Suprapubic skin (tissue), 4 donors: ENCODE measurements at regions not wholly inside any gene's neighbourhood (a gene's known extent, or its start where the extent isn't known, plus 50 kb on each side); places are given as distances from the start of the nearest gene placed in this dataset.

ENCODE experiments used
- DNase-seq, 2 donors: peaks; one replicate each; pipeline ENCODE4 v3.0.0-alpha.2; 2019; ENCODE audit warnings: low spot score in 2 of 2
- H3K27ac ChIP-seq: fragments of 200-600 bp; sonication (generic); one replicate; pipeline ENCODE4 v1.5.1; 2019
- H3K27me3 ChIP-seq: fragments of 200-600 bp; sonication (generic); one replicate; pipeline ENCODE4 v1.5.1; 2019
- H3K36me3 ChIP-seq: fragments of 200-600 bp; sonication (generic); one replicate; pipeline ENCODE4 v1.5.1; 2019
- H3K4me1 ChIP-seq: fragments of 200-600 bp; sonication (generic); one replicate; pipeline ENCODE4 v1.5.1; 2019
- H3K4me3 ChIP-seq: fragments of 200-600 bp; sonication (generic); one replicate; pipeline ENCODE4 v1.5.1; 2019; ENCODE audit warnings: mild to moderate bottlenecking
- H3K9me3 ChIP-seq: fragments of 200-600 bp; sonication (generic); one replicate; pipeline ENCODE4 v1.5.1; 2019
- EP300 ChIP-seq: sonication (generic); formaldehyde crosslinking; IDR thresholded peaks from one replicate; pipeline ENCODE4 v1.6.1; 2017; ENCODE audit warnings: antibody characterized with exemption
- POLR2A ChIP-seq, 2 donors: fragments of 450-650 bp; IDR thresholded peaks; one replicate each; pipeline ENCODE4 v1.6.1; 2017; ENCODE audit warnings: antibody characterized with exemption in 2 of 2, mild to moderate bottlenecking in 2 of 2, moderate library complexity in 2 of 2
- POLR2AphosphoS5 ChIP-seq, 3 donors: sonication (generic); formaldehyde crosslinking; IDR thresholded peaks; one replicate each; pipeline ENCODE4 v1.6.1; 2017; ENCODE audit warnings: antibody characterized with exemption in 3 of 3
- WGBS: methylation state at CpG from one replicate; pipeline ENCODE4 v1.1.5; 2018; 5-methylcytosine and 5-hydroxymethylcytosine counted together
- TF ChIP-seq, protein P1 (sequence below), 2 donors: fragments of 200-600 bp in 1 of 2; fragments of 450-650 bp in 1 of 2; sonication (generic) in 1 of 2; IDR thresholded peaks; one replicate each; pipeline ENCODE4 v1.5.1; 2016 to 2019; ENCODE audit warnings: antibody characterized with exemption in 2 of 2, mild to moderate bottlenecking in 1 of 2, moderate library complexity in 1 of 2

DNA sequence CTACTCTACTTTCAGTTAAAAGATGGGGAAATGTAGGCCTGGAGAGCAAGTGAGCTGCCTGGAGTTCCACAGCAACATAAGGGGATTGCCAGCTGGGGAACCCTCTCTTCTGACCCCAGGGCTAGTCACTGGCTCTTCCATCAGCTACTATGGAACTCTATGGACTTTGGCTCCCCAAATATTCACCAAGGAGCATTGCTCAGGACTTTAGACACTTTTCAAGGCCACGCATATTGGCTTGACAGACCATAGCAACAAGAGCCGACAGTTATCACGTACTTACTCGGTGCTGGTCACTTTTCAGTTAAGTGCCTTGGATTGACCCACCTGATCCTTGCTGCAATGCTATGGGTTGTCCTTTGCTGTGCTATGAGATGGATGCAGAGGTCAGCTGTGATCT, 360.7 kb upstream of the CHD6 start:
- Histone ChIP-seq H3K27ac (no peak overlapping the region), H3K27me3 (no peaks in the 10 kb centered on the region), H3K4me1 (no peaks in the 10 kb centered on the region), H3K9me3 (no peaks in the 10 kb centered on the region), H3K36me3 (no peaks in the 10 kb centered on the region), H3K4me3 (no peak overlapping the region)
- 93% methylated on average over 2 of the region's 4 CpGs for WGBS
- no peak for TF ChIP-seq EP300
- no peak for TF ChIP-seq POLR2A (IDR thresholded peaks at IDR 0.05)
- TF ChIP-seq POLR2AphosphoS5 (IDR thresholded peaks at IDR 0.05) = no peak
- TF ChIP-seq, protein P1, sequence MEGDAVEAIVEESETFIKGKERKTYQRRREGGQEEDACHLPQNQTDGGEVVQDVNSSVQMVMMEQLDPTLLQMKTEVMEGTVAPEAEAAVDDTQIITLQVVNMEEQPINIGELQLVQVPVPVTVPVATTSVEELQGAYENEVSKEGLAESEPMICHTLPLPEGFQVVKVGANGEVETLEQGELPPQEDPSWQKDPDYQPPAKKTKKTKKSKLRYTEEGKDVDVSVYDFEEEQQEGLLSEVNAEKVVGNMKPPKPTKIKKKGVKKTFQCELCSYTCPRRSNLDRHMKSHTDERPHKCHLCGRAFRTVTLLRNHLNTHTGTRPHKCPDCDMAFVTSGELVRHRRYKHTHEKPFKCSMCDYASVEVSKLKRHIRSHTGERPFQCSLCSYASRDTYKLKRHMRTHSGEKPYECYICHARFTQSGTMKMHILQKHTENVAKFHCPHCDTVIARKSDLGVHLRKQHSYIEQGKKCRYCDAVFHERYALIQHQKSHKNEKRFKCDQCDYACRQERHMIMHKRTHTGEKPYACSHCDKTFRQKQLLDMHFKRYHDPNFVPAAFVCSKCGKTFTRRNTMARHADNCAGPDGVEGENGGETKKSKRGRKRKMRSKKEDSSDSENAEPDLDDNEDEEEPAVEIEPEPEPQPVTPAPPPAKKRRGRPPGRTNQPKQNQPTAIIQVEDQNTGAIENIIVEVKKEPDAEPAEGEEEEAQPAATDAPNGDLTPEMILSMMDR (IDR thresholded peaks at IDR 0.05) = no peak
- DNase-seq = no peak

DNA sequence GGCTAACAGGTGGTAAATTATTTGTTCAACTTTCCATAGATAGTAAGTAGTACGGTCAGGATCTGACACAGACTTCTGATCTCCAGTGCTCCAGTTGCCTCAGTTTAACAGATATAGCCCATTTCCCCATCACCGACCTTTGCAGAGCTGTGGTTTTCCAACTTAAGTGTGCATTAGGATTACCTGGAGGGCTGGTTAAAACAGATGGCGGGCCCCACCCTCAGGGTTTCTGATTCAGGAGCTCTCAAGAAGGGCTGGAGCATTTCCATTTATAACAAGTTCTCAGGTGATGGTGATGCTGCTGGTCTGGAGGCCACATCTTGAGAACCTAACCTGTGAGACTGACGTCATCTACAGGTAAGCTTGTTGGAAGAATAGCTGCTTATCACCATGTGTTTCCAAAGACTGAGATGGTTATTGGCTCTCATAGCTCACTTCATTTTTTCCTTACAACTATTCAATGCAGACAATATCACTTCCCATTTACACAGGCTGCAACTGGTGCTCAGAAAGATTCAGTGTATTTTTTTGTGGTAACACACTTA, 360.1 kb upstream of the CHD6 start:
- H3K36me3 ChIP-seq = no peaks in the 10 kb centered on the region
- H3K27ac ChIP-seq = no peak overlapping the region
- no peaks in the 10 kb centered on the region for H3K27me3 ChIP-seq
- TF ChIP-seq POLR2AphosphoS5 (IDR thresholded peaks at IDR 0.05) (no peak), POLR2A (IDR thresholded peaks at IDR 0.05) (no peak), EP300 (no peak)
- TF ChIP-seq, protein P1 (IDR thresholded peaks at IDR 0.05) = no peak
- no peak for DNase-seq
- H3K9me3 ChIP-seq = no peaks in the 10 kb centered on the region
- H3K4me1 ChIP-seq = no peaks in the 10 kb centered on the region
- no peak overlapping the region for H3K4me3 ChIP-seq
- 86% methylated on average over 4 of the region's 4 CpGs for WGBS

DNA sequence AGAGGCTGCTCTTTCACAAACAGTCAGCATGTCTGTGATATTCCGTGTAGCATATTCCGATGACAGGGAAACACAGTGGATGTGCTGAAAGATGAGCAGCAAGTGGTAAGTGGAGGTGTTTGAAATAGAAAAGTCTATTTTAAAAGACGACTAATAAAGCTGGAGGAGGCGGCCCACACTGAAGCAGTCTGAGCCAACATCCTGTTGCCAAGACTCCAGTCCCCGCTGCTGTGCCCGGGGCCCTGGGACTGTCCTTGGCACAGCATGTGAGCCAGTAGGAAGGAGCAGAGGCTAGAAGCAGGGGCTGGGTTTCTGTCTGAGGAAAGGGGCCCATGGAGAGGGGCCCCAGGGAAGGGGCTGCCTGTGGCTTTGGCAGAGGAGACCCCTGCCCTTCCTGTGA, 351.5 kb upstream of the CHD6 start:
- H3K36me3 ChIP-seq = no peaks in the 10 kb centered on the region
- H3K4me1 ChIP-seq = peaks cover 4% of the 10 kb centered on the region
- TF ChIP-seq POLR2A (IDR thresholded peaks at IDR 0.05) (no peak), EP300 (no peak)
- no peak for DNase-seq
- no peaks in the 10 kb centered on the region for H3K27me3 ChIP-seq
- no peak overlapping the region for H3K27ac ChIP-seq
- H3K9me3 ChIP-seq = no peaks in the 10 kb centered on the region
- no peak overlapping the region for H3K4me3 ChIP-seq
- 20% methylated on average over 6 of the region's 6 CpGs for WGBS

DNA sequence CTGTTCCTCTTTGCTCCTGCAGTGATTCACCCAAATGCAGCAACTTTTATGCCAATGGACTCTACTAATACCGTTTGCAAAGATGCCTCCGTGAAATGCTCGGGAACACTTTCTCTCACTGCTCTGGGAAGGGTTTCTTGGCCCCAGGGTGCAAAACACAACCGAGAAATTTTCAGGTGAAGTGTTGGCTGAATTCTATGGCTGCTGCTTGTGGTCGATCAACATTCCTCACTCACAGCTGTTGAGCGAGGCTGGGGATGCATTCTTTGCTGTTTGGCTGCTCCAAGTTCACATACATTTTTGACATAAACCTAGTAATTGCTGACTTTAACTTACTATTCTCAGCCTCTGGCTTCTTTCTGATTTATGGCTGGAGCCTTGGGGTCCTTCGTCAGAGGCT, 342.0 kb upstream of the CHD6 start:
- no peaks in the 10 kb centered on the region for H3K4me1 ChIP-seq
- no peak for DNase-seq
- 50% methylated on average over 7 of the region's 7 CpGs for WGBS

DNA sequence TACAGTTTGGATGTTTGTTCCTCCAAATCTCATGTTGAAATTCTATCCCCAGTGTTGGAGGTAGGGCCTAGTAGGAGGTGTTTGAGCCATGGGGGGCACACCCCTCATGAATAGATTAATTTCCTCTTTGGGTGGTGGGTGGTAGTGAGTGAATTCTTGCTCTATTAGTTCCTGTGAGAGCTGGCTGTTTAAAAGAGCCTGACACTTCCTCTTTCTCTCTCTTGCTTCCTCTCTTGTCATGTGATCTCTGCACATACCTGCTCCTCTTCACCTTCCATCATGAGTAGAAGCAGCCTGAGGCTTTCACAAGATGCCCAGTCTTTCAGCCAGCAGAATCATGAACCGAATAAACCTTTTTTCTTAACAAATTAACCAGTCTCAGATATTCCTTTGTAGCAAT, 340.2 kb upstream of the CHD6 start:
- 82% methylated on average over 1 of the region's 1 CpG for WGBS
- DNase-seq = no peak
- TF ChIP-seq POLR2AphosphoS5 (IDR thresholded peaks at IDR 0.05) (no peak), POLR2A (IDR thresholded peaks at IDR 0.05) (no peak), EP300 (no peak)
- TF ChIP-seq, protein P1 (IDR thresholded peaks at IDR 0.05) = no peak
- H3K27ac ChIP-seq = no peak overlapping the region
- no peaks in the 10 kb centered on the region for H3K9me3 ChIP-seq
- no peaks in the 10 kb centered on the region for H3K36me3 ChIP-seq
- no peak overlapping the region for H3K4me3 ChIP-seq
- H3K27me3 ChIP-seq = peaks cover 3% of the 10 kb centered on the region
- no peaks in the 10 kb centered on the region for H3K4me1 ChIP-seq

More for the DNA sequence above, 342.0 kb upstream of the CHD6 start:
- H3K27me3 ChIP-seq = peaks cover 3% of the 10 kb centered on the region
- no peaks in the 10 kb centered on the region for H3K36me3 ChIP-seq
- TF ChIP-seq POLR2AphosphoS5 (IDR thresholded peaks at IDR 0.05) (no peak), EP300 (no peak), POLR2A (IDR thresholded peaks at IDR 0.05) (no peak)
- TF ChIP-seq, protein P1 (IDR thresholded peaks at IDR 0.05) = no peak
- no peak overlapping the region for H3K4me3 ChIP-seq
- no peaks in the 10 kb centered on the region for H3K9me3 ChIP-seq
- H3K27ac ChIP-seq = no peak overlapping the region
